Breast epithelium (tissue), 3 donors: ENCODE measurements at regions not wholly inside any gene's neighbourhood (a gene's known extent, or its start where the extent isn't known, plus 50 kb on each side); places are given as distances from the start of the nearest gene placed in this dataset.

Experiments used
- POLR2A ChIP-seq: fragments of 450-650 bp; IDR thresholded peaks from one replicate; pipeline ENCODE4 v1.6.1; 2016; ENCODE audit warnings: antibody characterized with exemption, mild to moderate bottlenecking, moderate library complexity
- TF ChIP-seq, protein P1 (sequence below), 3 donors: fragments of 450-650 bp; IDR thresholded peaks; one replicate each; pipeline ENCODE4 v1.5.1; 2016 to 2017; ENCODE audit warnings: antibody characterized with exemption in 3 of 3, mild to moderate bottlenecking in 3 of 3, moderate library complexity in 3 of 3

GRCh38 chr1:21379571-21379970 is 60.4 kb upstream of the NBPF3 start:
- TF ChIP-seq, protein P1, sequence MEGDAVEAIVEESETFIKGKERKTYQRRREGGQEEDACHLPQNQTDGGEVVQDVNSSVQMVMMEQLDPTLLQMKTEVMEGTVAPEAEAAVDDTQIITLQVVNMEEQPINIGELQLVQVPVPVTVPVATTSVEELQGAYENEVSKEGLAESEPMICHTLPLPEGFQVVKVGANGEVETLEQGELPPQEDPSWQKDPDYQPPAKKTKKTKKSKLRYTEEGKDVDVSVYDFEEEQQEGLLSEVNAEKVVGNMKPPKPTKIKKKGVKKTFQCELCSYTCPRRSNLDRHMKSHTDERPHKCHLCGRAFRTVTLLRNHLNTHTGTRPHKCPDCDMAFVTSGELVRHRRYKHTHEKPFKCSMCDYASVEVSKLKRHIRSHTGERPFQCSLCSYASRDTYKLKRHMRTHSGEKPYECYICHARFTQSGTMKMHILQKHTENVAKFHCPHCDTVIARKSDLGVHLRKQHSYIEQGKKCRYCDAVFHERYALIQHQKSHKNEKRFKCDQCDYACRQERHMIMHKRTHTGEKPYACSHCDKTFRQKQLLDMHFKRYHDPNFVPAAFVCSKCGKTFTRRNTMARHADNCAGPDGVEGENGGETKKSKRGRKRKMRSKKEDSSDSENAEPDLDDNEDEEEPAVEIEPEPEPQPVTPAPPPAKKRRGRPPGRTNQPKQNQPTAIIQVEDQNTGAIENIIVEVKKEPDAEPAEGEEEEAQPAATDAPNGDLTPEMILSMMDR (IDR thresholded peaks at IDR 0.05): no peak
- TF ChIP-seq POLR2A: no peak
